ENCODE measurements at regions not wholly inside any gene's neighbourhood (a gene's known extent, or its start where the extent isn't known, plus 50 kb on each side); places are given as distances from the start of the nearest gene placed in this dataset.

DNA sequence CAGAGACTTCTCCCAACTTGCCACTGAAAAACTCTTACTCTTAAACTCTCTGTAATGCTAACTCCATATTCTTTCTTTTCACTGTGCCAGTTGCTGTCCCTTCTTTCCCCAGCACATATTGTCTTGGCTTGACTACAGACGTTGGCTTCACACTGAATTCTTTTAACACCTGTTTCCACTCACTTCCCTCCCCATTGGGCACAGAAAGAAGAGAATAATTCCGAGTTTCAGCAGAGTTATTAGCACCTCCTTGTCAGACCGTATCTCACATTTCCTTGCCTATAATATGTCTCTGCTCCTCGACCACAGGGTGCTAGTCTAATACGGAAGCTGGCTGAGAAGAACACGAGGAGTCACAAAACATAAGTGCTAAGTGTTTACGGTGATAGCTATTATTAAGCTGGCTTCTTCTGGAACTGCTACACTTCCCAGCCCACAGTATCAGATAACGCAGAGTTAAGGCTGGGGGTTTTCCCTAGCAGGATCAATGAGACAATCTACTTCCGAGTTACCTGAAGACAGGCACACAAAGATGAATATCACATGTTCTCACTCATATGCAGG is 188.5 kb upstream of the CDH8 start:
- DNase-seq: no peak

- no peak for DNase-seq
These were observed 180.6 kb upstream of the CDH8 start for GRCh38 chr16:62216837-62217236.

DNA sequence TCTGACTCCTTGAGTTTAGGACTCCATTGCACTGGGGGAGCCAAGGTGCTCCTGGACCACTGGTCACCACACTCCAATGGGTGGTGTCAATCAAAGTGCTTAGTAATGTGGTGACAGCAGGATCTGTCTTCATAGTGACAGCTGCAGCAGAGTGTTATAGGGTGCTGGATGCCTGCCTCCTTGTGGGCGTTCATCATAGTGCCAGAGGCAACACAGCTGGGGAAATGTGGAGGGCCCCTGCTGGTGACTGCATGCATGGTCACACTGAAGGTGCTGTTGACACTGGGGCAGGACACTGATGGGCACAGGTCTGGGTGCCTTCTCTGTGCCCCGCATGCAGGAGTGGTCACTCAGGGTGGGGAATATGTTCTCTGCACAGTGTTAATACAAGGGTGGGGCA is 177.5 kb upstream of the CDH8 start:
- no peak for DNase-seq

- DNase-seq: no peak
These were observed 172.7 kb upstream of the CDH8 start for GRCh38 chr16:62208934-62209333.

DNA sequence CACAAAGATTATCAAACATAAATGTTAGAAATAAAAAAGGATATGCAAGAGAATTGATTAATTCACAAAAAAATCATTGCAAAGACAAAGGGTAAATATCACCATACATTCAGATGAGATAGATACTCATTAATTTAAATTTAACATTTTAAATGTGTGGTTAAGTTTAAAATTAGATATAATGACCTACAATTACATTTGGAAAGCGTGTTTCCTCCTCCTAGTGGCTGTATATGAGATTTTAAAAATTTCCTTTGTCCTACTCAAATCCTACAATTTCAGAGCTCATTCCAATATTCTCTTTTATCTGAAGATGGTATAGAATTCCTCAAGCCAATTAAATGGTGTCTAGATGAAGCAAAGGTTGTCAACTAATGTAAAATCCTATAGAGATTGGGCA is 169.2 kb upstream of the CDH8 start:
- no peak for DNase-seq

GRCh38 chr16:62201911-62202310 is 165.7 kb upstream of the CDH8 start:
- no peak for DNase-seq

DNA sequence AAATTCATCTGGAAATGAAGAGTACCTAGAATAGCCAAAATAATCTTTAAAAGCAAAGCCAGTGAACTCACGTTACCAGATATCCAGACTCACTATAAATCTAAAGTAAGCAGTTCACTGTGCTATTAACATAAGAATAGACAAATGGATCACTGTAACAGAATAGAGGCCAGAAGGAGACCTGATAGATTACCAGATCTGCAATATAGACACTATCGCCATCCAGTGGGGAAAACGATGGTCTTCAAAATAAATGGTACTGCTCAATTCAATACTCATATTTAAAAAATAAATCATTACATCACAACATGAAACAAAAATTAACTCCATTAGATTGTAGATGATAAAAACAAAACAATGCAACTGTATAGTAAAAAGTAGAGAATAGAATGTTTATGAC is 158.6 kb upstream of the CDH8 start:
- no peak for DNase-seq

GRCh38 chr16:62190426-62190825 is 154.2 kb upstream of the CDH8 start:
- DNase-seq: no peak

GRCh38 chr16:62177351-62178203 is 141.3 kb upstream of the CDH8 start:
- no peak for DNase-seq

DNA sequence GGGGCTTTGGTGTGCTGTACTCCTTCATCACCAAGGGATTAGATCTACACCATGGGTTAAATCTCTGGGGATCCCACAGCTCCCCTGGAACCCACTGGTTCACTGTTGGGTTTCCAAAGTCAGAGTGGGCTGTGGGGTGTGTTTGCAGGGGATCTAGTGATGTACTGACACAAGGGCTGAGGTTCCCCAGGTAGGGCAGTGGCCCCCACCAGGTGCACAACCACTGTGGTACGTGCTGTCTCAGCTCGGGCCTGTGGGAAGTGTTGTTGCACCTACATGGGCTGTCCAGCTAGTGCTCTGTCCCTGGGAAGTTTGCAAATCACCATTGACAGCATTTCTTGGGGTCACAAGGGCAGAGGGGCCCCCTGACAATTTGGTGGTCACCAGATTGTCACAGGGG is 134.4 kb upstream of the CDH8 start:
- DNase-seq: no peak

DNA sequence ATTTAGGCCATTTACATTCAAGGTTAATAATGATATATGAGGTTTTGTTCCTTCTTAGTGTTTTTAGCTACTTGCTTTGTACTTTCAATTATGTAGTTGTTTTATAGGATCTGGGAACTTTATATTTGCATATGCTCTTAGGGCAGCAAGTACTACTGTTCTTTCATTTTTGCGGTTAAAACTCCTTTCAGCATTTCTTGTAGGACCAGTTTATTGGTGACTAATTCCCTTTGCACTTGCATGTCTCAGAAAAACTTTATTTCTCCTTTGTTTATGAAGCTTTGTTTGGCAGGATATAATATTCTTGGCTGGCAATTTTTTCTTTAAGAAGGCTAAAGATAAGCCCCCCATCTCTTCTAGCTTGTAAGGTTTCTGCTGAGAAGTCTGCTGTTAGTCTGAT is 131.3 kb upstream of the CDH8 start:
- DNase-seq: no peak

DNA sequence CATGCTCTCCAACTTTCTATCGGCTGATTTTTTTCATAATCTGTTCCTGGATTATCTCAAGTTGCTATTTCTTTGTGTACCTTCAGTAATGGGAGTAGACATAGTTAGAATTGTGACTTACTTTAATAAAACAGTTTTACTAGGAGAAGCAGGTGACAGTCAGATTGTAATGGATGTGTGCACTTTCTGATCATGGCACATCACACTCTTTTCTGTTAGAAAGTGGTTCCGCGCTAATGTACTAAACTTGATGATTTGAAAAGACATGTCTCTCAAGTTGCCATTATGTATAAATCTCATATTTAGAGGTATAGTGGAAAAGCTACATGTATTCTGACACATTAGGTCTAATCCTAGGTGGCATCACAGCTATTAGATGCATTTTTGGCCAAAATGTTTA is 121.3 kb upstream of the CDH8 start:
- no peak for DNase-seq

GRCh38 chr16:62156971-62157370 is 120.7 kb upstream of the CDH8 start:
- no peak for DNase-seq

- no peak for DNase-seq
These were observed 113.4 kb upstream of the CDH8 start for GRCh38 chr16:62149631-62150030.

DNA sequence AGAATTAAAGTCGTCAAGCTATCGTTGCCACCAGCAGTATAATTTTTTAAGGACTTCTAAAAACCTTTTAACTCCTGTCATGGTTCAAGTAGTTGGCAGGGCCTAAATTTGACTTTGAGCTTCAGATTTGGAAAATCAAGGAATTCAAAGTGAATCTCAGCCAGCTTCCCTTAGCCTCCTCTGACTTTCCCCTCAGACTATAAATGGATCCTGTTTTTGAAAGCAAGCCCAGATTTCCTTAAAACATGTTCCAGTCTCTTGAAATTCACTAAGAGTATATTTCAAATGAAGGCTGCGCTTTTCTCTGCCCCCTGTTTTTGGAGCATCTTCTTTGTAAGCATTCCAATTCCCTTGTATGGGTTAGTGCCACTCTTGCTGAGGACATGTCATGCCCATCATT is 101.8 kb upstream of the CDH8 start:
- no peak for DNase-seq

DNA sequence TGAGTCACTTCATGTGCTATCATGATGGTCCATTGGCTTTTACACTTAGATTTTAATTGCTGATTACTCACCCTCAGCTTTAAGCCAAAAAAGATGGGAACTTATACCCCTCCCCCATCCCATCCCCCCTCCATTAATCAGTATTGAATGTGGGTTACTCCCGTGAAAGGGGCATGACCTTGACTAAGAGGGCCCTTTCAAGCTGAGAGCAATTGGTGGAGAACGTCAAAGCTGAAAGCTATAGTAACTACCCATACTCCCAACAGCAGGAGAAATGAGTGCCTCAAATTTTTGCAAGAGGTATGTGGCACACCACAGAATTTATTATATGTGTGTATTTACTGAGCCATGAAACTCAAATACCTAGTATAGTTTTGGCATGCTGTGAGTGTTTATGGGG is 99.7 kb upstream of the CDH8 start:
- no peak for DNase-seq

DNA sequence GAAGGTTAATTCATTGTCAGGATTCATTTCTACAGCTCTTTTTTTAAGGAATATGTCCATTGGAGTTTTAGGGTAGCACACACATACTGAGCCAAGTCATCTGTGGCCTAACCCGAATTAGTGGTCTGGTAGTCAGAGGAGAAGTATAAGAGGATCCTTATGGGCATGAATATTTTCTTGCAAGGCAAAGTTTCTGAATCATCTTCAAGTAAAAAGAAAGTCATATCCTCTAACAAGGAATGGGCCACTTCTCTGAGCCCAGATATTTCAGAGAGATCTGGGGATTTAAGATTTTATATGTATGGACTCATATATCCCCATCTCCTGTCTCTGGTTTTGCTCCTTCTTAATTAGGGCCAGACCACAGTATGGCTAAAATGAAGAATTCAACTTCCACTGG is 99.2 kb upstream of the CDH8 start:
- DNase-seq: no peak

DNA sequence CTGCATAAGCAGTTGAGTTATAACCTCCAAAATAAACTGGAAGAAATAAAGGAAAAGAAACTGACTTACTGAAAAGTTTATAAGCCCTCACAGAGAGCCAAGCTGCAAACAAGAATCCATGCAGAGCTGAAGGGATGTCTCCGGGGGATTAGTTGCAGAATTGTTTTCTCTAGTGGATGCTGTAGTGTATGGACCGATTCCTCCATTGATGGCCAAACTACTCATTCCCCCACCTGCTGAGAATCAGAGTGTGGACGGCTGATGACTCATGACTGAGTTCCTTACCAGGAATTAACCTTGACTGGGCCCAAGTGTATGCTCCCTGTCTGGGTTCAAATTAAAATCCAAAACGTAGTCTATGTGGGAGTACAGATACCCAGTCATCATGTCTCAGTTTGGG is 93.9 kb upstream of the CDH8 start:
- no peak for DNase-seq

GRCh38 chr16:62105244-62105643 is 69.0 kb upstream of the CDH8 start:
- no peak for DNase-seq

GRCh38 chr16:62102588-62102987 is 66.3 kb upstream of the CDH8 start:
- no peak for DNase-seq

- DNase-seq: no peak
These were observed 64.4 kb upstream of the CDH8 start for GRCh38 chr16:62100651-62101050.

DNA sequence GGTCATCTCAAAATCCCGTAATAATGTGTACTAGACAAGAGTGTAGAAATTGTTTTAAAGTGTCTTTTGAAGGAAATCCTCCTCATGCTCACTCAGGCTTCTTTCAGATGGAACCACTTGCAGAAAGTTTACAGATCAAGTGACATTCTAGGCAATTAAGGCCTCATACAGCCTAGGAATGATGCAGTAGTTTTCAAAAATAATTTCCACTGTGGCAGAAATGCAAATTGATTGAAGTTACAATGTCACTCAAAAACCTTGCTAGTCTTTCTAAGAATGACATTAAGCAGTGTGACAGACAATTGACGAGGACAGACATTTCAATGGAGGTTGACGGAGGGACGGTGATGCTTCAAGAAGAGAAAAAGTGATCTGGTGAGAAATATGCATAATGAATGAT is 53.5 kb upstream of the CDH8 start:
- DNase-seq: no peak

DNA sequence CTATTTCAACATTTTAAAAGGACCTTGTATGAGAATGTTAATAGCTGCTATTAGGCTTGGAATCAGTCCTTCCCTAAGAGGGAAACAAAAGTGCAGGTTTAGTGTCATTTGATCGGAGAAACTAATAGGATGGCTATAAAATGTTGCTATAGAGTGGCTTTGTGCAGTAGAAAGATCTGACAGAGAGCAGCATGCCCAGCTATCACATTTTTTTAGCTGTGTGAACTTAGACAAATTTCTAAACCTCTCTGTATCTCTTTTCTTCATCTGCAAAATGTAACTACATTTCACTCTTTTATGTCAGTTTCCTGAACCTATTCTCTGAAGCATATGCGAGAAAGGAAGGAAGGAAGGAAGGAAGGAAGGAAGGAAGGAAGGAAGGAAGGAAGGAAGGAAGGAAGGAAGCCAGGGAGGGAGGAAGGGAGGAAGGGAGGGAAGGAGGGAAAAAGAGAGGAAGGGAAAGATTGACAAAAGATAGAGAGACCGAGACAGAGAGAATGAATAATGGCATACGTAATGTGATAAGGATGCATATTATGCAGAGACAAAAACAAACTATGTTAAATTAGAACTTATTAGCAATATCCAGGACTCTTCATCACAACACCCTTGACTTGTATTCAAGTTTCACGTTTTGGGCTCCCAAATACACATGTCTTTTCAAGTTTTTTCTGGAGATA is 52.6 kb upstream of the CDH8 start:
- DNase-seq: no peak

Measured in NCI-H226 (cell line).